ENCODE measurements at regions not wholly inside any gene's neighbourhood (a gene's known extent, or its start where the extent isn't known, plus 50 kb on each side); places are given as distances from the start of the nearest gene placed in this dataset.

GRCh38 chr20:59095140-59095539 lies 52.6 kb upstream of the PRELID3B start:
- TF ChIP-seq, protein P1, sequence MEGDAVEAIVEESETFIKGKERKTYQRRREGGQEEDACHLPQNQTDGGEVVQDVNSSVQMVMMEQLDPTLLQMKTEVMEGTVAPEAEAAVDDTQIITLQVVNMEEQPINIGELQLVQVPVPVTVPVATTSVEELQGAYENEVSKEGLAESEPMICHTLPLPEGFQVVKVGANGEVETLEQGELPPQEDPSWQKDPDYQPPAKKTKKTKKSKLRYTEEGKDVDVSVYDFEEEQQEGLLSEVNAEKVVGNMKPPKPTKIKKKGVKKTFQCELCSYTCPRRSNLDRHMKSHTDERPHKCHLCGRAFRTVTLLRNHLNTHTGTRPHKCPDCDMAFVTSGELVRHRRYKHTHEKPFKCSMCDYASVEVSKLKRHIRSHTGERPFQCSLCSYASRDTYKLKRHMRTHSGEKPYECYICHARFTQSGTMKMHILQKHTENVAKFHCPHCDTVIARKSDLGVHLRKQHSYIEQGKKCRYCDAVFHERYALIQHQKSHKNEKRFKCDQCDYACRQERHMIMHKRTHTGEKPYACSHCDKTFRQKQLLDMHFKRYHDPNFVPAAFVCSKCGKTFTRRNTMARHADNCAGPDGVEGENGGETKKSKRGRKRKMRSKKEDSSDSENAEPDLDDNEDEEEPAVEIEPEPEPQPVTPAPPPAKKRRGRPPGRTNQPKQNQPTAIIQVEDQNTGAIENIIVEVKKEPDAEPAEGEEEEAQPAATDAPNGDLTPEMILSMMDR (conservative IDR thresholded peaks at IDR 0.05; ENCODE audit: low read depth in 2 of 2): no peak
- TF ChIP-seq NANOG (IDR thresholded peaks at IDR 0.05; ENCODE audit: borderline replicate concordance): no peak
- TF ChIP-seq POLR2AphosphoS5 (IDR thresholded peaks at IDR 0.05; ENCODE audit: low read depth): no peak
